GM12878 (cell line): ENCODE measurements at regions not wholly inside any gene's neighbourhood (a gene's known extent, or its start where the extent isn't known, plus 50 kb on each side); places are given as distances from the start of the nearest gene placed in this dataset.

Source experiments
- ATAC-seq: fragments of 200-7000 bp; cut with Tn5 transposase; 3 replicates; pipeline ENCODE4 v1.9.1; 2020; ENCODE audit warnings: mild to moderate bottlenecking, moderate library complexity
- BruUV-seq: library from RNA; stranded (reverse); fragments of 400-500 nt; replicated peaks from 2 replicates; lab custom pipeline; 2021; lab: Mats Ljungman, UMichigan
- CTCF ChIA-PET: fragments of 300-600 bp; sonication (Branson Sonifier 250); formaldehyde crosslinking; extraction: SDS; loops from one replicate; lab custom pipeline; 2021; ENCODE audit warnings: inconsistent platforms; lab: Yijun Ruan, JAX
- POLR2A ChIA-PET: fragments of 350-600 bp; formaldehyde crosslinking; extraction: SDS; loops from one replicate; lab custom pipeline; 2021; ENCODE audit warnings: inconsistent platforms; lab: Charles Lee
- RAD21 ChIA-PET: fragments of 300-600 bp; sonication (Branson Sonifier 250); formaldehyde crosslinking; loops from one replicate; lab custom pipeline; 2023; ENCODE audit warnings: antibody characterized with exemption; ENCODE audit not compliant: unreplicated experiment; lab: Charles Lee
- SMC1A ChIA-PET: fragments of 300-600 bp; sonication (Branson Sonifier 250); formaldehyde crosslinking; loops from one replicate; lab custom pipeline; 2023; ENCODE audit not compliant: unreplicated experiment, uncharacterized antibody; lab: Charles Lee
- DNase-seq: peaks from one replicate; pipeline ENCODE4 v3.0.0-alpha.2; 2011; ENCODE audit warnings: low read depth, low spot score
- FAIRE-seq: peaks from 3 replicates; lab custom pipeline; 2011; peaks lifted over from hg19 to GRCh38; lab: Jason Lieb, UNC
- H2AFZ ChIP-seq: 2 replicates; pipeline ENCODE4 v1.6.0; 2011; ENCODE audit warnings: low read depth, low read length, control low read depth; ENCODE audit not compliant: control insufficient read depth
- H3K27ac ChIP-seq: 2 replicates; pipeline ENCODE4 v1.5.1; 2011; ENCODE audit warnings: control low read depth; ENCODE audit not compliant: control insufficient read depth, insufficient read depth
- H3K27me3 ChIP-seq, 2 experiments: replicated peaks in 1 of 2; 2 replicates each; pipeline versions ENCODE4 v1.6.0 to v1.6.1; 2011; ENCODE audit warnings: low read length in 1 of 2; ENCODE audit not compliant: control insufficient read depth in 2 of 2, insufficient read depth in 2 of 2
- H3K36me3 ChIP-seq, 2 experiments: 2 replicates each; pipeline ENCODE4 v1.5.1; 2011; ENCODE audit warnings: low read length in 1 of 2; ENCODE audit not compliant: control insufficient read depth in 2 of 2, insufficient read depth in 2 of 2
- H3K4me1 ChIP-seq: 2 replicates; pipeline ENCODE4 v1.6.1; 2011; ENCODE audit warnings: mild to moderate bottlenecking, low read length, moderate library complexity, mixed read lengths; ENCODE audit not compliant: control insufficient read depth, insufficient read depth
- H3K4me2 ChIP-seq: 2 replicates; pipeline ENCODE4 v1.6.0; 2011; ENCODE audit warnings: control low read depth; ENCODE audit not compliant: control insufficient read depth, insufficient read depth
- H3K4me3 ChIP-seq: fragments of 200-600 bp; sonication (generic); 2 replicates; pipeline ENCODE4 v1.5.1; 2016
- H3K79me2 ChIP-seq: 2 replicates; pipeline ENCODE4 v1.6.0; 2011; ENCODE audit warnings: low read length; ENCODE audit not compliant: control insufficient read depth, insufficient read depth
- H3K9ac ChIP-seq: 2 replicates; pipeline ENCODE4 v1.8.0; 2011; ENCODE audit warnings: low read length, control low read depth, mixed read lengths; ENCODE audit not compliant: control insufficient read depth, insufficient read depth
- H3K9me3 ChIP-seq: replicated peaks from 3 replicates; pipeline ENCODE4 v1.5.1; 2011; ENCODE audit warnings: mild to moderate bottlenecking, low read length; ENCODE audit not compliant: control insufficient read depth, insufficient read depth
- H4K20me1 ChIP-seq: 2 replicates; pipeline ENCODE4 v1.6.0; 2011; ENCODE audit not compliant: control insufficient read depth, insufficient read depth
- BCLAF1 ChIP-seq: fragments of 450-650 bp; IDR thresholded peaks from 2 replicates; pipeline ENCODE4 v1.6.1; 2017; ENCODE audit warnings: antibody characterized with exemption, mild to moderate bottlenecking, moderate library complexity
- BRCA1 ChIP-seq: IDR thresholded peaks from 2 replicates; pipeline ENCODE4 v1.6.1; 2011; ENCODE audit warnings: low read depth, low read length, improper control_type of control experiment
- CBFB ChIP-seq: IDR thresholded peaks from 2 replicates; pipeline ENCODE4 v1.6.1; 2016; ENCODE audit warnings: antibody characterized with exemption, low read depth
- E2F4 ChIP-seq: IDR thresholded peaks from 2 replicates; pipeline ENCODE4 v1.6.1; 2012; ENCODE audit warnings: low read depth, low read length, improper control_type of control experiment
- FOXM1 ChIP-seq: IDR thresholded peaks from 2 replicates; pipeline ENCODE4 v1.6.1; 2012; ENCODE audit warnings: low read depth, mild to moderate bottlenecking, inconsistent platforms, low read length, moderate library complexity
- HCFC1 ChIP-seq: fragments of 150-350 bp; IDR thresholded peaks from 2 replicates; pipeline ENCODE4 v1.6.1; 2014; ENCODE audit warnings: low read length
- IKZF1 ChIP-seq: fragments of 450-650 bp; conservative IDR thresholded peaks from 2 replicates; pipeline ENCODE4 v1.6.1; 2017; ENCODE audit warnings: antibody characterized with exemption, mild to moderate bottlenecking
- IRF3 ChIP-seq: fragments of 450-650 bp; IDR thresholded peaks from 2 replicates; pipeline ENCODE4 v1.6.1; 2014; ENCODE audit warnings: mild to moderate bottlenecking
- NR2C2 ChIP-seq: IDR thresholded peaks from 2 replicates; pipeline ENCODE4 v1.6.1; 2011; ENCODE audit warnings: borderline replicate concordance, low read depth; ENCODE audit not compliant: control insufficient read depth, insufficient read length
- NR2F1 ChIP-seq: fragments of 450-650 bp; conservative IDR thresholded peaks from 2 replicates; pipeline ENCODE4 v1.6.1; 2017; ENCODE audit warnings: mild to moderate bottlenecking
- NRF1 ChIP-seq: conservative IDR thresholded peaks from 2 replicates; pipeline ENCODE4 v1.6.1; 2011; ENCODE audit warnings: mild to moderate bottlenecking, low read depth, low read length, improper control_type of control experiment
- RB1 ChIP-seq: fragments of 450-650 bp; formaldehyde crosslinking; IDR thresholded peaks from 2 replicates; pipeline ENCODE4 v1.6.1; 2017; ENCODE audit warnings: mild to moderate bottlenecking, borderline replicate concordance
- SKIL ChIP-seq: fragments of 450-650 bp; IDR thresholded peaks from 2 replicates; pipeline ENCODE4 v1.6.1; 2017; ENCODE audit warnings: mild to moderate bottlenecking, low read depth, inconsistent platforms; ENCODE audit not compliant: poor library complexity, severe bottlenecking
- SUPT20H ChIP-seq: IDR thresholded peaks from 2 replicates; pipeline ENCODE4 v1.6.1; 2011; ENCODE audit warnings: low read depth, mild to moderate bottlenecking, low read length, moderate library complexity, borderline replicate concordance; ENCODE audit not compliant: control insufficient read depth
- WRNIP1 ChIP-seq: IDR thresholded peaks from 2 replicates; pipeline ENCODE4 v1.6.1; 2011; ENCODE audit warnings: low read depth, low read length, improper control_type of control experiment, borderline replicate concordance
- WGBS: methylation state at CpG from one replicate; pipeline ENCODE4 v1.1.6; 2016; ENCODE audit warnings: low lambda C conversion rate; ENCODE audit not compliant: insufficient replicate concordance, insufficient coverage; ENCODE audit errors: missing lambda C conversion rate; 5-methylcytosine and 5-hydroxymethylcytosine counted together
- in situ Hi-C: fragments of 300-500 bp; cut with MboI; formaldehyde crosslinking; loops from 9 replicates; pipeline ENCODE4 v1.14.3; 2018; ENCODE audit warnings: mixed read lengths
- intact Hi-C: fragments of 100-400 bp; cut with micrococcal nuclease; formaldehyde crosslinking; loops from one replicate; pipeline ENCODE4 v1.14.2; 2022; ENCODE audit not compliant: unreplicated experiment

- no peak for TF ChIP-seq IRF3
These were observed 163.4 kb downstream of the ARL4C start (continued) for GRCh38 chr2:234333168-234334130.

GRCh38 chr2:234331966-234332365 is 164.9 kb downstream of the ARL4C start:
- no peak for FAIRE-seq
- H3K79me2 ChIP-seq = no peaks in the 10 kb centered on the region
- SMC1A ChIA-PET = no interaction called here
- TF ChIP-seq BCLAF1 (no peak), BRCA1 (no peak), E2F4 (no peak), IKZF1 (no peak), SUPT20H (no peak), HCFC1 (no peak), NR2C2 (no peak), WRNIP1 (no peak), FOXM1 (no peak), NR2F1 (no peak), RB1 (no peak), CBFB (no peak), SKIL (no peak), NRF1 (no peak)

More at GRCh38 chr2:234331966-234332365, 164.9 kb downstream of the ARL4C start:
- no peaks in the 10 kb centered on the region for H3K36me3 ChIP-seq
- ATAC-seq (no peak), DNase-seq (no peak)
- CTCF ChIA-PET = no interaction called here
- H3K27me3 ChIP-seq = peaks cover 0 to 1% of the 10 kb centered on the region in 2 experiments; a peak in 1 of 4 replicates
- H3K27ac ChIP-seq = no peak overlapping the region
- H4K20me1 ChIP-seq = no peaks in the 10 kb centered on the region; the same call in 1 of the 2 replicates
- no peak overlapping the region for H3K4me3 ChIP-seq
- POLR2A ChIA-PET = no interaction called here
- H3K4me1 ChIP-seq = no peaks in the 10 kb centered on the region
- no TSS peak for BruUV-seq
- WGBS = 70% methylated on average over 7 of the region's 7 CpGs
- in situ Hi-C loops = no loop called here
- RAD21 ChIA-PET = no interaction called here
- no peaks in the 10 kb centered on the region for H3K9me3 ChIP-seq
- no peak overlapping the region for H3K9ac ChIP-seq
- intact Hi-C loops = no loop called here
- H2AFZ ChIP-seq = no peak overlapping the region
- H3K4me2 ChIP-seq = no peak overlapping the region
